HG03280 (cell line): ENCODE measurements at regions not wholly inside any gene's neighbourhood (a gene's known extent, or its start where the extent isn't known, plus 50 kb on each side); places are given as distances from the start of the nearest gene placed in this dataset.
"Not testable (repeated sequence)": the region's sequence is repeated elsewhere in the genome, so short reads cannot be mapped to it uniquely, and the experiment has no call there.

ENCODE experiments used
- ATAC-seq: cut with Tn5 transposase; IDR thresholded peaks from one replicate; pipeline ENCODE4 v1.9.1; 2021; ENCODE audit warnings: mild to moderate bottlenecking, moderate library complexity; ENCODE audit not compliant: unreplicated experiment

DNA sequence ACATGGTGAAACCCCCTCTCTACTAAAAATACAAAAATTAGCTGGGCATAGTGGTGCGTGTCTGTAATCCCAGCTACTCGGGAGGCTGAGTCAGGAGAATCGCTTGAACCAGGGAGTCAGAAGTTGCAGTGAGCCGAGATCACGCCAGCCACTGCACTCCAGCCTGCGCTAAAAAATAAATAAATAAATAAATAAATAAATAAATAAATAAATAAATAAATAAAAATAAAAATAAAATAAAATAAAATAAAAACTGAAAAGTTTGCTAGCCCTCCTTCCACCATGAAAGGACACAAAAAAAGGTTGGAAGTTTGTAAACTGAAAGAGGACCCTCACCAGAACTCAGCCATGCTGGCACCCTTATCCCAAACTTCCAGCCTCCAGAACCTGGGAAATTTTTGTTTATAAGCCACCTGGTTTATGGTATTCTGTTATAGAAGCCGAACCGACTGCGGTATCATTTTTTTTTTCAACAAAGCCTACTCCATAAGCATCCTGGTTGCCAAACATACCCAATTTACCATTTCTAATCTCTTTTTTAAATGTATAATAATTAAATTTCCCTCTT lies 448.2 kb downstream of the SEMA3D start:
- no peak for ATAC-seq

DNA sequence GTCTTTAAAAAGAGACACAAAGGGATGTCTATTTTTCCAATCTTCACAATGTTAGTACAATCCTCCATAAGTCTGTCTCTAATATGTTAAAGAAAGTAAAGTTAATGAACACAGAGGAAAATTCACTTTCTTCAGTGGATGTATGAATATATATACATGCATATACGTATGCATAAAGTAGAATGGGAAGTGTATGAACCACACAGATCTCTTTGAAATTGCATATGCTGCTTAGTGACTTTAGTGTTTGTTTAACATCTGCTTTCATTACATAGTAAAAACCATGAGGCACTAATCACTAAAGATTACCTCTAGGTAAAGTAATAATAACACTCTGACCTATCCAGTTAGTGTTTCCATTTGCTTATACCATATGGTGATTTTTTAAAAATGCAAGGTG lies 451.2 kb downstream of the SEMA3D start:
- no peak for ATAC-seq

DNA sequence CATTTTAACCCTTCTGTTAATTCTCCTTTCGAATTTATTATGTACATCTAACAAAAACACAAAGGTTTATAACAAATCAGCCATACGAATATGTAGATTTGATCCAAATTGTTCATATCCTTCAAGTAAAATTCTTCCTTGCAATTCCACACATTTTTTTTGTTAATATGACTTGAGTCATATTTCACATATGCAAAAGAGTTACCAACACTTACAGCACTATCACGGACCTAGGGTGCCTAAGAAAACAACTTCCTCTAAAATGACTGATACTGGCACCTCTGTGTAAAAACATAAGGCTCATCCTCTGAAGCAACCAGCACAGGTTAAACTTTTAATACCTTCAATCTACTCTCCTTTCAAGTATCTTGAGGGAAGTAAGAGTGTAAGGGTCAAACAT lies 451.8 kb downstream of the SEMA3D start:
- ATAC-seq = no peak

DNA sequence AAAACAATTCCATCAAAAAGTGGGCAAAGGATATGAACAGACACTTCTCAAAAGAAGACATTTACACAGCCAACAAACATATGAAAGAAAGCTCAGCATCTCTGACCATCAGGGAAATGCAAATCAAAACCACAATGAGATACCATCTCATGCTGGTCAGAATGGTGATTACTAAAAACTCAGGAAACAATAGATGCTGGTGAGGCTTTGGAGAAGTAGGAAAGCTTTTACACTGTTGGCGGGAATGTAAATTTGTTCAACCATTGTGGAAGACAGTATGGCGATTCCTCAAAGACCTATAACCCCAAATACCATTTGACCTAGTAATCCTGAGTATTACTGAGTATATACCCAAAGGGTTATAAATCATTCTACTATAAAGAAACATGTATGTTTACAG lies 452.9 kb downstream of the SEMA3D start:
- ATAC-seq = not testable (repeated sequence)

DNA sequence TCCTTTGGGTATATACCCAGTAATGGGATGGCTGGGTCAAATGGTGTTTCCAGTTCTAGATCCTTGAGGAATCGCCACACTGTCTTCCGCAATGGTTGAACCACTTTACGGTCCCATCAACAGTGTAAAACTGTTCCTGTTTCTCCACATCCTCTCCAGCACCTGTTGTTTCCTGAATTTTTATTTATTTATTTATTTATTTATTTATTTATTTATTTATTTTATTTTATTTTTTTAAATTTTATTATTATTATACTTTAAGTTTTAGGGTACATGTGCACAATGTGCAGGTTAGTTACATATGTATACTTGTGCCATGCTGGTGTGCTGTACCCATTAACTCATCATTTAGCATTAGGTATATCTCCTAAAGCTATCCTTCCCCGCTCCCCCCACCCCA lies 456.0 kb downstream of the SEMA3D start:
- not testable (repeated sequence) for ATAC-seq

DNA sequence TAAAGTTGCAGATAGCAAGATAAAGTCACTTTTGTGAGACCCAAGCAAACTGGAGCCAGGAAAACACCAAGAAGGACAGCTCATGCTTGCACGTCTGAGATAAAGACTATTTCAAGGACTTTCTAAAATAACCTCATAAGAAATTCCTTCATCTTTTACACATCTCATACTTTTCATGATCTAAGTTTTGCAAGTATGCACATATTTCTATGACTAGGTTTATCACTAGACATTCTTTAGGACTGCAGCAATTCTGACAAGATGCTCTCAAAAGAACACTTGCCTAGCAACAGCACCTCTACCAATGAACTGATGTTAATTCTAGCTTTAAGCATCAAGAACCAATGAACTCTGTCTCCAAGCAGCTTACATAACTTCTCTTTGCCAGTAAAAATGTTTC lies 457.6 kb downstream of the SEMA3D start:
- no peak for ATAC-seq

DNA sequence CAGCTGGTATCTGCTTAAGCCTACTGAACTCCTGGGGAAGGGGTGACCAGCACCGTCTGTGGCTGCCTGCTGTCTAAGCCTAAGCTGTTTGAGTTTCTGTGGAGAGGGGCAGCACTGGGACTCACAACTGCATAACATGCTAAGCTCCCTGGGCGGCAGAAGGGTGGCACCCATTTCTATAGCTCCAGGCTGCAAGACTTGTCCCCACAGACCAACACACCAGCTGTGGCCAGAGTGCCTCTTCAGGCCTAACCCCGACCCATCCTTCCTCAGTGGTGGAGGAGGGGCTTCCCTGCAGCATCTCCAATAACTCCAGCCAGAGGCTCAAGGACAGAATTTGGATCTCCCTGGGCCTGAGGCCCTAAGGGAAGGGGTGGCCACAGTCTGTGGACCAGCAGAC lies 464.1 kb downstream of the SEMA3D start:
- ATAC-seq = no peak

DNA sequence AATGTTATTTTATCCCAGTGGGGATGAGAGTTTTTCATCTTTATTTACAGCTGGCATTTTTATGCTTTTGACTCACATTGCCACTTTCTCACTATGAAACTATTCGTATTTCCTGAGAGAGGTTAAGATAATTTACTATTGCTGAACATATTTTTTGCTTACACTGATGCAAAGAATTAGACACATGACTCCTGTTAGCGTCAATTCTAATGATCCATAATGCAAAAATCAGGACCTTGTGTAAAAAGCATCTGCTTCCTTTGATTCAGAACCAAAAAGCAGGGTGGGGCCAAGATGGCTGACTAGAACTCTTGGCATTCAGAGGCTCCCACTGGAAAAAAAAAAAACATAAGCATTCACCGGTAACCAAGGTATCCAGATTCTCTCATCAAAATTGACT lies 464.8 kb downstream of the SEMA3D start:
- no peak for ATAC-seq

DNA sequence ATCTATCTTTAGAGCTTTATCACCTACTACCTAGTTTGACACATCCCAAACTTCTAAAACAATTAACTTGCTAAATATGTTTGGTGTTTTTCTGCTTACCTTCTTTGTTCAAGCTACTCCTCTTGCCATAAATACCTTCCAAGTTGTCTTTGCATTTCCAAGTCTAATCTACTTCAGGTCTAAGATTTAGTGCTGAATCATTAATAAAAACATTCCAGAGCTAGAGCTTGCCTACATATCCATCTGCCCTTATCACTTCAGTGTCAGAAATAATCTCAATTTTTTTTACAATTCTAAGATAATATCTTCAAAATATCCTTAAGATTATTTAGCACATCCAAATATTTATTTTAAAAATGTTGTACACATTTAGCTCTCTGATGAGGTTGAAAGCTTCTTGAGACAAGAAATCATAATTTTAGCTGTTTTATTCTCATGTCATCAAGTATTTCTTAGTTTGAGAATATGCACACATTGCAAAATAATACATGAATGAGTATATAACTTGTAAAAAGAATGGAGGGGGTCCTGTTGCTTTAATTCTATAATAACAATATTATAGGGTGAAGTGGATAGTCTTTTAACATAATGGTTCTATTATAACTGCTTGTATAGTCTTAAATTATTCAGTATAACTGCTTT lies 466.3 kb downstream of the SEMA3D start:
- no peak for ATAC-seq

DNA sequence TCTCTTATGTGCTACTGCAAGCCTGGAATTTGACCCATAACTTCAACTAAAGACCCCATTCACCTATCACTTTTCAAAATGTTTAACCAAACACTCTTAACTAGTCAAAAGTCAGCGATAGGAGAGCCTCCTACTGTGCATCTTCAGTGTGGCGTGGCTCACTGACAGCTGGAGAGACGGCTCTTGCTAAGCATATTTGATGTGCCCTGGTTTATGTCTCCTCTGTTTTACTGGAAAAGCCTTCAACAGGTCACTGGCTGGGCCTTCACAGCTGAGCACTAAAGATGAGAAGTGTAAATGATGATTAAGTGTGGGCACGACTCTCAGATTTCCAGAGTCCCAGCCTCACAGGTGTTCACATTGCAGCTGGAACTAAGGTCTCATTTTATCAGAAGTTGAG lies 472.1 kb downstream of the SEMA3D start:
- ATAC-seq = no peak

DNA sequence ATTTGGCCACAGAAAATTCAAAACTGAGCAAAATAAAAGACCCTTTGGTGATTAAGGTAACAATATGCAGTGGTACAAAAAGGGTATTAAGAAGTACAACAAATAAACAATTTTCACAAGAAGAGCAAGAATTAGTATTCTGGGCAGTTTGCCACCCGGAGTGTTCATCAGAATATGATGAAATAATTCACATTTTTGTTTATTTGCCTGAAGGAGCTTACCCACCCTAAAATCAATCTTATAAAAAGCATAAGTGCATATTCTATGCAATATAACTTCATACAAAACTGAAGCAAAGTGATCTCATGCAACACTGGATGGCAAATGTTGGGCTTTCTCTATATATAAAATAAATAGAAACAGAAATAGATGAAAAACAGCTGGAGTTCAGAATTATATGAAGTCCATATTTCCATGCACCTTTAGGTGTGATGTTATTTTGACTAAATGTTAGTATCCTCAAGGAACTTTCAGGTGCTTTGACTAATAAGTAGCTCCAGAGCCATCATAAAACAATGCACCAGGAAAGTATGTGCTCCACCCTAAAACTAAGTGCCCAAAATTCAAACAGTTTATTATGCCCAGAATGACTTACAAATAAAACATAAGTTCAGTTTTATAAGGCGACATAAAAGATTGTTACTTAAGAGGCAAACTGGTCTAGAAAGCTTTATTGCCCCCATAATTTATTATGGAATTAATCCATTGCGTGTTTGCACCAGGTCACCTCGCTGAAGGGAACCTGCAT lies 474.3 kb downstream of the SEMA3D start:
- no peak for ATAC-seq

DNA sequence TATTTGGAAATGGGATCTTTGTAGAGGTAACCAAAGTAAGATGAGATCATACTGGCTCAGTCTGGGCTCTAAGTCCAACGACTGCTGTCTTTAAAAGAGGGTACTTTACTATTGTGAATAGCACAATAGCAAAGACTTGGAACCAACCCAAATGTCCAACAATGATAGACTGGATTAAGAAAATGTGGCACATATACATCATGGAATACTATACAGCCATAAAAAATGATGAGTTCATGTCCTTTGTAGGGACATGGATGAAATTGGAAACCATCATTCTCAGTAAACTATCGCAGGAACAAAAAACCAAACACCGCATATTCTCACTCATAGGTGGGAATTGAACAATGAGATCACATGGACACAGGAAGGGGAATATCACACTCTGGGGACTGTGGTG lies 476.3 kb downstream of the SEMA3D start:
- not testable (repeated sequence) for ATAC-seq

DNA sequence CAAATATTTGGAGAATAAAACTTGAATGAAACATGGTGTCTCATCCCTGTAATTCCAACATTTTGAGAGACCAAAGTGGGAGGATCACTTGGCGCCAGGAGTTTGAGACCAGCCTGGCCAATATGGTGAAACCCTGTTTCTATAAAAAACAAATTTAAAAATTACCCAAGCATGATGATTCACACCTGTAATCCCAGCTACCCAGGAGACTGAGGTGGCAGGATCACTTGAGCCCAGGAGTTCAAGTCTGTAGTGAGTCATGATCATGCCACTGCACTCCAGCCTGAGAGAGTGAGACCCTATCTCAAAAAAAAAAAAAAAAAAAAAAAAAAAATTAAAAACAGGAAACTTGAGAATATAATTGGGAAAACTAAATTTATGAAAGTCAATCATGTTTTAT lies 481.1 kb downstream of the SEMA3D start:
- no peak for ATAC-seq

DNA sequence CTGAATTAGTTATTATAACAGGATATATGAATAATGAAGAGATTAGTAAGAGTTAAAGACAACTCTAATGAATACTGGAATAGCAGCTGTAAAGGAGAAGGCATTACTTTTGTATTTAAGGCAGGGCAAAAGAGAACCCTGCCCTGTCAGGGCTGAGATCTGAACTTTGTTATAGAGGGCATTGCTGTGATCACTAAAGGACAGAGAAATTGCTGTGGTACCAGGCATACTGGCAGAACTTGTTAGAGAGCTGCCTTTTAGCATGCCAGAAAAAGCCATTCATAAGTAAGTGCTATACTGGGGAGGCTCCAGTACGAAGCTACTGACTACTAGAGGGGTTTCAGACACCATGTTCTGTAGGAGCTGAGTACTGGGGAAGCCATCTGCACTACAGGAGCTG lies 481.8 kb downstream of the SEMA3D start:
- no peak for ATAC-seq

DNA sequence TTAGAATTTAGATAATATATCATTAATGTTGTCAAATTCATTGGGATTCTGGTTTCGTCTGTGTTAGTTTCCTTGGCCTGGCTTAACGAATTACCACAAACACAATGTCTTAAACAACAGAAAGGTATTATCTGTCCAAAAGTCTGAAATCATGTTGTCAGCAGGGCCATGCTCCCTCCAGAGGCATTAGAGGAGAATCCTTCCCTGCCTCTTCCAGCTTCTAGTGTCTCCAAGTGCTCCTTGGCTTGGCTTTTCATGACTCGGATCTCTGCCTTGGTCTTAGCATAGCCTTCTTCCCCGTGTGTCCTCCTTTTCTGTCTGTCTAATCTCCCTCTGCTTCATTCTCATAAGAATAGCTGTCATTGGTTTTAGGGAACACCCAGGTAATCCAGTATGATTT lies 482.5 kb downstream of the SEMA3D start:
- no peak for ATAC-seq

DNA sequence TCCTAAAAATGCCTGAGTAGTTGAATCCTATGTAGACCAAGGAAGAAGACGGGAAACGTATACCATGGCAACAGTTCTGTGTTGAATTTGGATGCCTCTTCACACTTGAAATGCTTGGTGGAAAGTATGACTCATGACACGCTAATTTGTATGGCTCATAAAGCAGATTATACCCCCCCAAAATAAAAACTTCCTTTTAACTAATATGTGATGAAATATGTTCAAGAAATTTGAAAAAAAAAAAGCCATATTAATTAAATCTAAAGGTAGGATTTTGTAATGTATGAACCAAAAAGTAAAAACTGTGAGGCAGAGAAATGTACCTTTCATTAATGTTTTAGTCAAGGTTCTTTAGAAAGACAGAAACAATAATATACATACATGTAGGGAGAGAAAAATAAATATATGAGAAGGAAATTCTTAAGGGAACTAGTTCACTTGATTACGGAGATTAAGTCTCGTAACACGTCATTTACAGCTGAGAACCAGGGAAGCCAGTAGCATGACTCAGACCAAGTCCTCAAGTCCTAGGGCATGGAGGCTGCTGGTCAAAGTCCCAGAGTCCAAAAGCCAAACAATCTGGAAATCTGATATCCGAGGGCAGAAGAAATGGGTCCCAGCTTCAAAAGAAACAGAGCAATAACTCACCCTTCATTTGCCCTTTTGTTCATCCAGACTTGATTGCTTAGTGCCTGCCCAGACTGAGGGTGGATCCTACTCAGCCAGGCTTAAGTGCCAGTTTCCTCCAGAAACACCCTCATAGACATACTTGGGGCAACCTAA lies 485.1 kb downstream of the SEMA3D start:
- ATAC-seq = no peak

DNA sequence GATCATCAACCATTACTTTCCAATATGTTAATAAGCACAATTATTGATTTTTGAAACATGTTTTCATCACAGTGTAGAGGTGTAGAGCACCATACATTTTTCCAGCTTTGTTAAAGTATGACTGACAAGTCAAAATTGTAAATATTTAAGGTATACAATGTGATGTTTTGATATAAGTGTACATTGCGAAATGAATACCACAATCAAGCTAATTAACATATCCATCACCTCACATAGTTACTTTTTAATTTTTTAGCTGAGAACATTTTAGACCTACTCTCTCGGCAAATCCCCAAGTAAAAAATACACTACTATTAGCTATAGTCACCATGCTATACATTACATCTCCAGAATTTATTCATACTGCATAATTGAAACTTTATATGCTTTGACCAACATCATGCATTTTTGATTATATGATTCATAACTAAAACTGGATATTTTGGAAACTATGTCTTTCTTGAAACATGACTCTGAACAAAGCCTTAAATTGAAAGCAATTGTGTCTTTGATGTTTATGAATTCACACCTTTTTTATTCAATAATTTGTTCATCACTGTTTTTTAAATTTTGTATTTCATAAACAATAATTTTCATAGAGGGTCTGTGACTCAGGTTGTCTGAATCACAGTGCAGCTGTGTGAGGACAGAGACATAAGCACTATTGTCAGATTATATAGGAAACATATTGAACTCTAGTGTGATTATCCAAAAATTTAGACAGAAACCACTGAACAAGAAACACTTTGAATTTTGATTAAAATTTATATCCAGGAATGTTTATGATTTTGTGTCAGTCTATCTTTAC lies 486.1 kb downstream of the SEMA3D start:
- ATAC-seq = no peak

DNA sequence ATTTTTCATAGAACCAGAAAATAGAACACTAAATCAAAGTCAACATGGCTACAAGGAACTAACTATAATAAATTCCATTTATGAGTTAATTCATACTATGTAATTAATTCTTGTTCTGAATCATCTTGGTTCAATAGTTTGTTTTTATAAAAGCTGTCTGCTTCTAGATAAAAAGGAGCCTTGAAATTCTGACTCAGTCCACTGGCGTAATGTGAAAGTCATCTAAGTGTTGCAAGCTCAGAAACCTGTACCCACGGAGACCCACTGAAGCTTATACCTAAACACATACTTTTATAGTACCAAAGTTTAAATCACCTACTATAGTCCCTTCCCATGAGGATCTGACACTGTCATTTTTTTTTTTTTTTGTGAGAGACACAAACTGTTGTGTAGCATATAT lies 489.4 kb downstream of the SEMA3D start:
- ATAC-seq = no peak

DNA sequence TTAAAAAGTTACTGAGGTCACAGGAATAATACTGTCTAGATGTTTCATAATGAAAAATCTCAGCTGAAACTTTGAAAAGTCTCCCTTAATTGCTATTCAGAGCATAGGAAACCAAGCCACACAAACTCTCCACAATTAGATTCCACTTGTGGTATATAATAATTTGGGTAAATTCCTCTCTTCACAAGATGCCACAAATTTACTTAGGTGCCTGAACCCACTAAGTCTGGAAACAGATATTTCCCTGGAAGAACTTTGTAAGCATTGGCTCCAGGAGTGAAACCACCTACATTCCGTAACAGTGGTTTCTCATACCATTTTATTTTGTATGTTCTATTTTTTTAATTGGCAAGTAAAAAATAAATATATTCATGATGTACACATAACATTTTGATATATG lies 493.4 kb downstream of the SEMA3D start:
- no peak for ATAC-seq

DNA sequence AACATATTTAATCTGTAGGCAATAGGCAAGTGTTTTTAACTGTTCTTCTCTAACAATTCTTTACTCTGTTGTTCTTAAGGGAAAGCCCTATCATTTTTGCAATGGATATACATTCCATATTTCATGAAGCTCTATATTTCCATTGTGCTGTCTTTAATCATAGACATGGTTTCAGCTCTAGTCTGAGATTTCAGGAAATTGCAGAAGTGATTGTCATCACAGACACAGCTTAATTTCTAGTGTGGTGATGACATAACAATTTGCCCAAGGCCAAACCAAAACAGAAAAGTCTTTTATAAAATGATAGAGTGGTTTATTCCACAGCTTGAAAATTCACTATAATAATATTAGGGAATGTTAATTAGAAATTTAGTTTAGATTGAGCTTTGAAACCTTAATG lies 494.1 kb upstream of the SEMA3A start:
- no peak for ATAC-seq

DNA sequence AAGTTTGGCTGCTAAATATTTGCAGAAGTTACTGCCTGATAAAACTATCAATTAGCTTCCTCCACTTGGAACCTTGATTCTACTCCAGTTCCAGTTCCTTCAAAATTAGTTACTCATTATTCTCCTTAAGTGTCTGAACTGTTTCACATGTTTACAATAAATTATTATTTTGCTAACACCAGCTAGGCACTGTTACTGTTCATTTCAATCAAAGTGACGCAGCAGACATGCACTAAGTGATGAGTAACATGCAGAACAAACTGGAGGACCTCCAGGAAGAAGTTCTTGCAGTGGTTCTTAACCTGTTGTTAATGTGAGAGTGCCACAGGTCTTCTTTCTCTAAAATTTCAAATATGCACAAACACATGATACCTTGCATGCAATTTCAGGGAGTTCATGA lies 491.8 kb upstream of the SEMA3A start:
- no peak for ATAC-seq
